ENCODE measurements at regions not wholly inside any gene's neighbourhood (a gene's known extent, or its start where the extent isn't known, plus 50 kb on each side); places are given as distances from the start of the nearest gene placed in this dataset.
"Not testable (repeated sequence)": the region's sequence is repeated elsewhere in the genome, so short reads cannot be mapped to it uniquely, and the experiment has no call there.

DNA sequence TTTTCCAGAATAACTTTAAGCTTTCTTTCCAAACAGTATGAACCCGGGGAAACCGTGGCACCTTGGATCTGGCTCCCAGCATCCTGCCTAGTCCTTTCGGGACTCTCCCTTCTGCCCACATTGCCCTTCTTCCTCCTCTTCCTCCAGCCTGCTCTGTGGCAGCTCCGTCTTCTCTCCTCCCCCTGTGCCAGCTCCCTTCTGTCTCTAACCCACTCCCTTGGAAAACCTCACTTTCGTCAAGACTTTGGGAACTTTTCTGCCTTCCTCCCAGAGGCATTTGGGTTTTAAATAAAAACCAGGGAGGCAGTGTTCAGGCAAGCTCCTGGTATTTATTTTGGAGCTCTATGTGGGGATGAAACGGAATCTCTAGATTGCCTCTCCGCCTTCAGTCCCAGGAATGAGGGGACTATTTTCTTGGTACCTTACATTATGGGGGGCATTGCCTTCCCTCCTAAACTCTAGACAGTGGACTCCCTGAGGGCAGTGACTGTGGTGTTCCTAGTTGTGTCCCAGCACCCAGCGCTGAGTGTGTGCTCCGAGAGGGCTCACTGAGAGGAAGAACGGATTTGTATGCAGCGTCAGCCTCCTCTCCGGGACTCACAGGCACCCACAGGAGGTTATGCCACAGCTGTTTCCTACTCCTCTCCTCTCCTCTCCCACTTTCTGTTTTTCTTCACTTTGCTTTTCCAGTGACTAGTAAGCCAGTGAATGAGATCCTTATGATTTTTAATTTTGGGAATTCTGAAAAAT, 105.4 kb upstream of the MRPS22 start:
- DNase-seq (ENCODE audit: low spot score) = no peak

DNA sequence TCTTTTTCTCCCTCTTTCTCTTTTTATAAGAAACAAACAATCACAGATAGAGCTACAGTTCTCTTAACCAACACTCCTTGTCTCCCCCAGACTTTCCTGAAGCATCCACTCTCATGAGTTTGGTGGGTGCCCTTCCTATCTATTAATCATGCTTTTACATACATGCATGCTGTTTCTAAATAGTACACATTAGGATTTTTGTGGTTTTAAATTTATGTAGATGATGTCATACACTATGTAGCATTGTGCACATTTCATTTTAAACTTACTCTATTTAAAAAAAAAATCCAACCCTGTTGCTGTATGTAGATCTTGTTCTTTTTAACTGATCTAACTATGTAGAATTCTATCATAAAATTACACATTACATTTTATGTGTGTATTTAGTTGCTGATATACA, 104.3 kb upstream of the MRPS22 start:
- no peak for DNase-seq (ENCODE audit: low spot score)

GRCh38 chr3:139241783-139242182, 102.0 kb upstream of the MRPS22 start:
- no peak for DNase-seq (ENCODE audit: low spot score)

GRCh38 chr3:139243710-139244109, 100.1 kb upstream of the MRPS22 start:
- DNase-seq (ENCODE audit: low spot score) = no peak

GRCh38 chr3:139248593-139249255, 95.1 kb upstream of the MRPS22 start:
- DNase-seq (ENCODE audit: low spot score) = no peak

DNA sequence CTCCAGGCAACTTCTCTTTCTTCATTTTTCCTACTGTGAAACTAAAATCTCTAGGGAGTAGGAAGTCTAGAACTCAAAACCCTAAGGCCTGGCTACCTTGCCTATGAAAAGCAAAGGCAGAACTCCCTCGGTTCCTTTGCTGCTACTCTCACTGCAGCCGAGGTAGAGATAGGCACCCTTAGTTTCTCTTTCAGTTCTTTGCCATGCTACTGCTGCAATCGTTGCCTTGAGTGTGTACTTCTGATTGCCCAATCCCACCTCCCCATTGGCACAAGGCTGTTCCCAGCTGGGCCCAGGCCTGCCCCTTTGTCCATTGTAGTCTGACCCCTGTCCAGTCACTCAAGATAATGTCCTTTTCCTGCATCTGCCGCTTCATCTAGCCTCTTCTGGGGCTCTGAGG, 92.3 kb upstream of the MRPS22 start:
- no peak for DNase-seq (ENCODE audit: low spot score)

DNA sequence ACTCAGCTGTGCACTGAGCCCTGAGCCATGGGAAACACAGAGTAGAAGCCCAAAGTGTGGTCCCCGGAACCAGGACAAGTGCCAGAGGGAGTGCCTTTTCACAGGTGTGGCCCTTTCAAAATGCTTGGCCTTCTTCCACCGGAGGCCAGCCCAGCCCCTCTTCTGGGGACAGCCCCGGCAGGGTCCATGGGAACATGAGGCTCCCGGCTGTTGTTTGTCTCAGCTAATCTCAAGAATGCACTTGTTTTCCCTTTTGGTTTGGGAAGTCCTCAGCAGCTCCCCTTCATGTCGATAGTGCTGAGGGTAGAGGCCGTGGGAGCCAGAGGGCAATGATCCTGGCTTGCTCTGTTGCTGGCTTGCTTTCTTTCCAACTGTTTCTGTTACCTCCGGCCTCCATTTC, 91.1 kb upstream of the MRPS22 start:
- DNase-seq (ENCODE audit: low spot score) = no peak

DNA sequence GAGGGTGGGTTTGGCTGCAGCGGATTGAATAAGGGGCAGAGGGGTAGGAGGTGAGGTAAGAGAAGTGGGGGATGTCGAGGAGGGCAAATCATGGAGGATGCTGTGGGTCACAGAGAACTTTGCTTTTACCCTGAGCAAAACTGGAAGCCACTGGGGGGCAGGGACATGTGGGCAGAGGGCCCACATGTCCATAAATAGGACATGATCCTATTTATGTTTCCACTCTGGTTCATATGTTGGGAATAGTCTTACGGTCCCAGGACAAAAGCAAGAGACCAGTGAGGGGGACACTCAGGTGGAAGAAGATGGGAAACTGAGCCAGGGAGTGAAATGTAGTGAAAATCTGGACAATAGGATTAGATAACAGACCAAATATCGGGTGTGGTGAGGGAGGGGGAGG, 85.5 kb upstream of the MRPS22 start:
- no peak for DNase-seq (ENCODE audit: low spot score)

- DNase-seq (ENCODE audit: low spot score) = no peak
Measured at GRCh38 chr3:139259398-139259797, 84.4 kb upstream of the MRPS22 start.

- DNase-seq (ENCODE audit: low spot score) = no peak
Measured at GRCh38 chr3:139260041-139260486, 83.8 kb upstream of the MRPS22 start.

- DNase-seq (ENCODE audit: low spot score) = no peak
Measured at GRCh38 chr3:139260793-139261736, 82.8 kb upstream of the MRPS22 start.

DNA sequence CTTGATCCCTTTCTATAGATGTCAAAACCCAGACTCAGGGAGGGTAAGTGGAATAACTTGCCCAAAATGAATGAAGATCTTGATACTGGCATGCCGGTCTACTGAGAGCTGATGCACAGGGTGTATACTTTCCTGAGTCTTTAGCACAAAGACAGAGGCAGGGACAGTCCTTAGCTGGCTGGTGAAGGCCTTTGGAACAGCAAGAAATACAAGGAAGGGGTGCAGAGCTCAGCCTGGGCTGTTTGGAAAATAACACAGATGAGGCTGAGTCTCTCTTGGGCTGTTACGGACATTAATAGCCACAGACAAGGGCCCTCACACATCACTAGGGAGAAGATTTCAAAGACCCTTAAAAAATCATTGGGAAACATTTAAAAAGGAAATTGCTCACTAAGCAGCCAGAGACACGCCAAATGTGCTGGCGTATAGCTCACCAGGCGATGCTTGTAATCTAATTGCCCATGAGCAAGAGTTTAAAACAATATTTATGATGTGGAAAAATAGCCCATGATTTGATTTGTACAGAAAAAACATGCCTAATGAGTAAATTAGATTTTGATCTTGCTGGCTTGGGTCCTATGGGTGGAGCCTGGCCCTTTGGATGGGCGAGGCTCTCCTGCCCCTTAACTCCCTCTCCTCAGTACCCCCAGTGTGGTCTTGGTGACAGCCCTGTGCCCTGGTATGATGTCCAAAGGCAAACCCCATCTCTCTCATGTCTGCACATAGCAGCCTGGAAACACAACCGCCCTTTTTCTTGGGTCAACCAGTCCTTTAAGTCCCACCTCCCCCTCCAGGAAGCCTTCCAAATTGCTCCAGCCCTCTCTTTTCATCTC, 81.8 kb upstream of the MRPS22 start:
- DNase-seq (ENCODE audit: low spot score) = no peak

GRCh38 chr3:139263798-139264197, 80.0 kb upstream of the MRPS22 start:
- no peak for DNase-seq (ENCODE audit: low spot score)

DNA sequence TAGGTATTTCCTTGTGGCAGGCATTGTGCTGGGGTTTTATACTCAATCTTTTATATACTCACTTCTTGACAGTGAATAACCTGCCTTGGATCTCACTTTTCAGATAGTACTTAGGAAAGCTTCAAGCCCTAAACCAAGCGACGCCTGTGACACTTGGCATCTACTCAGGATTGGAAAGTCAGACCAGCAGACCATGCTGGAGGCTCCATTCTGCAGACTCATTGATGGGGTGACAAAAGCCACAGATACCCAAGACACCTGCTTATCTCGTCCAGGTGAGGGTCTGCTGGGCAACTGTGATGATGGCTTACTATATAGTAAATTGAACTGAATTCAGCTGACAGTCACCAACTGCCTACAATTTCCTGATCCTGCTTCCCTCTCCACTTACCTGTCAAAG, 79.4 kb upstream of the MRPS22 start:
- no peak for DNase-seq (ENCODE audit: low spot score)

DNA sequence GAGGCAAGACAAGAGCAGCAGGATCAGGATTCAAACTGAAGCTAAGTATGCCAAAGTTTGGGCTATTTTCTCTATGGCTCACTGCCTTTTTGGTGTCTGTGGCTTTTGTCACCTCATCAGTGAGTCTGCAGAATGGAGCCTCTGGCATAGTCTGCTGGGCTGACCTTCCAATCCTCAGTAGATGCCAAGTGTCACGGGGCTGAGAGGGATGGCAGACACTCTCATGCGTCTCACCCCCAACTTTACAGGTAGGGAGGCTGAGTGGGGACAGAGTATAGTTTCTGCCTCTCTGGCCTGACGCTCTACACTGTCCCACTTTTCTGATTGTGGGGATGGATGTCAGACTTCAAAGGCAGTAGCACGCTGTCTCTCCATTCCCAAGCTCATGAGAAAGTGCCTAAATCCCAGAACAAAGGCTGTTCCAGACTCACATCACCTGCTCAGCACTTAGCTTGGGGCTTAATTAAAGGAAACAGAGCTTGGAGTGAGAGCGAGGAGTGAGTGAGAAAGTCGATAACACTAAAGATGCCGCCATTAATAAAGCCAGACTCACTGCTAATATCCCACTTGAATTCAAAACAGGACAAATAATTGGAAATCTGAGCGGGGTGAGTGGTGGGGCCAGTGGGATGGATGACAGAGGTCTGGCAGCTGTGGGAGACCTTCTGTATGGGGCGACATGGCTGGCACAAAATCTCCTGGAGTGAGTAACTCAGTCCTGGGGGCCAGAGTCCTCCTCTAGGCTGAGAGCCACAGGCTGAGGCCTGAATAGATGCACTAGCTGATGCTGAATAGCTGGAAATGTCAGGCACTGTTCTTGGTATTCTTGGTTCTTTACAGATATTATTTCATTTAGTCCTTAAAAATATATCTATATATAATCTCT, 78.4 kb upstream of the MRPS22 start:
- no peak for DNase-seq (ENCODE audit: low spot score)

DNA sequence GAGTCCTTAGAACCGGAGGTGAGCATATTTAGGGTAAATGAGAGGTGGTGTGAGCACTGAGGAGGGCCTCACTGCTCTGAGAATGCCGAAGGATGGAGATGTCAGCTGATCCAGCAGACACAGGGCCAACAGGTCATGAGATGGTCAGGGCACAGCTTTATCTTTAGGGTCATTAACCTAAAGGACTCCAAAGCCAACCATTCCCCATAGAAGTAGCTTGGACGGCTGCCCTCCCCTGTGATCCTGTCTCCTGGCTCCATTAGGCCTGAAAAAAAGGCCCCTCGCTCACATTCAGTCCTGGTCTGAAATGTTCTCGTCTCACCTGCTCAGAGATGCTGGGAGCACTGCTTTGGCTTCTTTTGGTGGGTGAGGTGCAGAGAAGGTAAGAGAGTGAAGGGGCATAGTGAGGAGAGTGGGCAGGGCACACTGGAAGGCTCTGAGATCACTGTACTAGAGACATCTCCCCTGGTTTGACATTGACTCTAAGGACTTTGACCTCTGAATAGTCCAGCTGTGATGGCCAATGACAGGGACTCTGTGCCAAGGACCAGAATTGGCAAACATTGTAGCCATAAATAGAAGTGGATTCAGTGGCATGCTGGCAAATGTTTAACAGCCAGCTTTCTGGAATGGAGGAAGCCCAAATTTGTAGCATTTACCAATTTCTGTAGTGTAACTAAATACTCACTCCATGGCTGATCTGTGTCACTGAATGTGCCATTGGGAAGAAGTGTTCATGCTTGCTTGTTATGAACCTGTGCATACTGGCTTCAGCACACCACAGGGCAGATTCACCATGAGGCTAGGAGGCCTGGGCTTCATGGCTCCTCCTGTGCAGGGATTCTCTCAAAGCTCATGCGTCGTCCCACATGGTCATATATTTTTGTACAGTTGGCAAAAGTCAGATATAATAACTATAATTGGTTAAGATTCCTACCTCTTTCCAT, 76.2 kb upstream of the MRPS22 start:
- no peak for DNase-seq (ENCODE audit: low spot score)

DNA sequence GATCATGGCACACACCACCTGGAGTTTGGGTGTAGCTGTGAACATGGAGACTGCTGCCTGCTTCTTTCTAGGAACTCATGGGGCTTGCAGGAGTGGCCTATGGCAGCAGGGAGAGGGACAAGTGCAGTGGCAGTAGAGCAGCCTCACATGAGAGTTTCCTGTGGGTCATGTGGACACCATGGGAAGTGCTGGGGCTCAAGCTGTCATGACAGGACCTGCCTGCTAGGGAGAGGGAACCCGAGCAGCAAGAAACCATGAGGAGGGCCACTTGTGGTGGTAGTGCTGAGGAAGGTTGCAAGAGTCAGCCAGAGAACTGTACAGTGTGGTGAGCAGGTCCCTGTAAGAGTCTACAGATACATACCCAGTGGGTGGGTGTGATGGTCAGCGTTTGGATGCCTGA, 73.8 kb upstream of the MRPS22 start:
- DNase-seq (ENCODE audit: low spot score) = no peak

GRCh38 chr3:139270652-139271051, 73.2 kb upstream of the MRPS22 start:
- DNase-seq (ENCODE audit: low spot score) = not testable (repeated sequence)

DNA sequence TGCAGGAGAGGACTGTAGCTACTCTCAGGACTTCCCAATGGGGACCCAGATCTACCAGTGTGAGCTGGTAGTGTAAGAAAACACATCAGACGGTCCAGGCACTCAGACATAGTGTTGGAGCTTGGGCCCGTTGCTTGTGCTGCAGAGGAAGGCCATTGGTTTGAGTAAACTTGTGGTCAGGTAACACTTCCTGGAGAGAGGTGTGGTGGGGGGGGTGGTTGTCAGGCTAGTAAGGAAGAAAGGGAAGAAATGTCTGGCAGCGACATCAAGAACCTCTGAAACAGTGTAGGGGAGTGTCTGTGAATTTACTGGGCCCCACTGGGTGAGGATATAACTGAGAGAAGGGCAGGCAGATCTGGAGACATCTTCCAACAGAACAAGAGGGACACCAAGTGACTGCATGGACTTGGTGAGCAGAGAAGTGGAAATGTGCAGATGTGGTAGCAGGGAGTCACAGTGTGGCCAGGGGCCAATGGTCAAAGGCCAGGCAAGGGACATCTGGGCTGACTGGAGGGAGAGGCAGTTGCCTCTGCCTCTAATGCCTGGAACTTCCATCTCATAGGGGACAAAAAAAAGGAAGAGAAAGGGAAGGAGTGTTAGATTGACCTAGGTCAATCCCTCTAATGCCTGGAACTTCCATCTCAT, 63.7 kb upstream of the MRPS22 start:
- DNase-seq (ENCODE audit: low spot score) = no peak
